ENCODE measurements at regions not wholly inside any gene's neighbourhood (a gene's known extent, or its start where the extent isn't known, plus 50 kb on each side); places are given as distances from the start of the nearest gene placed in this dataset.
A peak's percentile ranks its signal among the peaks of the same experiment; 100 is the strongest.
"Not testable (repeated sequence)": the region's sequence is repeated elsewhere in the genome, so short reads cannot be mapped to it uniquely, and the experiment has no call there.

DNA sequence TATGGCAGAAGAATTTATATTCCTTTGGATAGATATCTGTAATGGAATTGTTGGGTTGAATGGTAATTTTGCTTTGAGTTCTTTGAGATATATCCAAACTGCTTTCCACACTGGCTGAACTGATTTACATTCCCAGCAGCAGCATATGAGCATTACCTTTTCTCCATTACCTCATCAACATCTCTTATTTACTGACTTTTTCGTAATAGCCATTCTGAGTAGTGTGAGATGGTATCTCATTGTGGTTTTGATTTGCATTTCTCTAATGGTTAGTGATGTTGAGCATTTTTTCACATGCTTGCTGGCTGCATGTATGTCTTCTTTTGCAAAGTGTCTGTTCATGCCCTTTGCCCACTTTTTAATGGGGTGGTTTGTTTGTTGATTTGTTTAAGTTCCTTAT lies 404.5 kb downstream of the SUCLG1 start:
- H3K27ac Mint-ChIP-seq (ENCODE audit: low read depth); H3K36me3 Mint-ChIP-seq (ENCODE audit: insufficient read depth); ATAC-seq (replicated peaks; ENCODE audit: extremely low read depth, poor library complexity, severe bottlenecking); H3K4me3 Mint-ChIP-seq; H3K9me3 Mint-ChIP-seq; H3K27me3 Mint-ChIP-seq; H3K4me1 Mint-ChIP-seq; DNase-seq (ENCODE audit: low spot score in 2 of 2): not testable (repeated sequence)

DNA sequence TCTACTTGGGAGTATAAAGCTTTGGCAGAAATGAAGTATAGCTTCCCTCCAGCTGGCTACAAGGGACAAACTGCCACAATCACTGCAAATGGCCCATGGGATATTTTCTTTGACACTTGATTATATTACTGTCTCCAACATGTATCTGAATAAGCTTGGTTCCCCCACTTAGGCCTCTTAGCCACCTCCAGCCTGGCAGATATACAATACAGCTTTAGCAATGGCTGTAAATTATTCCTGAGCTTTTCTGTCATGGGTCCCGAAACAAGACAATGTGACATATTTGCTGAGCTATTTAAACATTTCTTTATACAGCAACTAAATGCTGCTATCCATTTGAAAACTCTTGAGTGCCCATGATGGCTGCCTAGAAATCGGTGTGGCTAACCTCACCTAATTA lies 406.2 kb downstream of the SUCLG1 start:
- DNase-seq (ENCODE audit: low spot score in 2 of 2) (no peak), ATAC-seq (replicated peaks; ENCODE audit: extremely low read depth, poor library complexity, severe bottlenecking) (no peak)
- Mint-ChIP-seq H3K27me3 (no peaks in the 10 kb centered on the region), H3K36me3 (ENCODE audit: insufficient read depth) (no peaks in the 10 kb centered on the region), H3K4me3 (no peak overlapping the region), H3K9me3 (no peaks in the 10 kb centered on the region), H3K4me1 (no peaks in the 10 kb centered on the region), H3K27ac (ENCODE audit: low read depth) (no peak overlapping the region)

DNA sequence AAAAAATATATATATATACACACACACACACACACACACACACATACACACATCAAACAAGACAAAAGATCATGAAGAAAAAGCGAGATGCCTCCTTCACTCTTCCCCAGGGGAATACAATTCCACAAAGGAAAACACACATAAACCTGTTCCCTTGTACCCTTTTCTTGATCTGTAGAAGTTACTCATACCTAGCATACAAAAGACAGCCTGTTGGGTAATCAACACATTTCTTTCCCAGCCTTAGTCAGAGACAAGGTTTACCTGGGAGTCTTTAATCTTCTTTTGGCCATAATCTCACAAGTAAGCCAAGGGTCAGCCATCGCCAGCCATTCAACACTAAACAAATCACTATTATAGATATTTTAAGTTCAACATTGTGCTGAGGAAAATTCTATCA lies 407.0 kb downstream of the SUCLG1 start:
- no peak overlapping the region for H3K27ac Mint-ChIP-seq (ENCODE audit: low read depth)
- peaks cover under 1% of the 10 kb centered on the region for H3K27me3 Mint-ChIP-seq
- DNase-seq (ENCODE audit: low spot score in 2 of 2): no peak
- ATAC-seq (replicated peaks; ENCODE audit: extremely low read depth, poor library complexity, severe bottlenecking): no peak
- H3K36me3 Mint-ChIP-seq (ENCODE audit: insufficient read depth): no peaks in the 10 kb centered on the region
- H3K9me3 Mint-ChIP-seq: no peaks in the 10 kb centered on the region
- H3K4me3 Mint-ChIP-seq: no peak overlapping the region
- H3K4me1 Mint-ChIP-seq: no peaks in the 10 kb centered on the region

DNA sequence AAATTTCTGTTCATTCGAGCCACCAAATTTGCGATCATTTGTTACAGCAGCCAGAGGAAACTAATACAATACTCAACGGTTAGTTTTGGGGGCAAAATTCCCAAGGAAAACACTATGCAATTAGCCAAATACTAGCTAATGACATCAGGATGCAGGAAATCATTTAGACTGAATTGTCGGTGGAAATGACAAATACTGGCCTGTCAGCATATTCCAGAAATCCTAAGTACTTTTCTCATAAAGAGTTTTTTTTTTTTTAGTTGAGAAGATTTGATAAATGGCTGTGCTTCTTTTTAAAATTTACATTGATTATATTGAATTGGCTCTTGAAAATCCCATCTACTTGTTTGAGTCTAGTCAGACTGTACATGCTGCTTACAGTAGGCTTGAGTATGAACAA lies 410.1 kb downstream of the SUCLG1 start:
- H3K27me3 Mint-ChIP-seq: peaks cover 19% of the 10 kb centered on the region
- DNase-seq (ENCODE audit: low spot score in 2 of 2) (no peak), ATAC-seq (replicated peaks; ENCODE audit: extremely low read depth, poor library complexity, severe bottlenecking) (no peak)
- no peaks in the 10 kb centered on the region for H3K9me3 Mint-ChIP-seq
- H3K36me3 Mint-ChIP-seq (ENCODE audit: insufficient read depth): no peaks in the 10 kb centered on the region
- no peaks in the 10 kb centered on the region for H3K4me1 Mint-ChIP-seq
- H3K4me3 Mint-ChIP-seq: no peak overlapping the region
- H3K27ac Mint-ChIP-seq (ENCODE audit: low read depth): no peak overlapping the region

DNA sequence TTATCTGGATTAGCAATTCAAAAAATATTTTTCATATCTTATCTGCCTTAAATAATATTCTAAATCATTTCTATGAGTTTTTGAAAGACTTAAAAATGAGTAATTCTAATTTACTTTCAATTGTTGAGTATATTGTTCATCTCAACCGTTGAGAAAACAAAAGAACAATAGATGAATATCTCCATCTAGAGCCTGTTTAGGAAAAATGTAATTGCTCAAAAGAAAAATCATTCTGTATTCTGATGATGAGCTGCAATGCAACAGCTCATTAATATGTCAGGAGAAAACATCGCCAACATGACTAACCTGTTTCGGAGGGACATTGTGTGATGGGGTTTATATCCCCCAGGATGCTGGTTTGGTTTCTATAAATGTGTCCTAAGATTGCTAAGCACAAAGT lies 417.6 kb downstream of the SUCLG1 start:
- Mint-ChIP-seq H3K27ac (ENCODE audit: low read depth) (no peak overlapping the region), H3K4me1 (no peaks in the 10 kb centered on the region)

DNA sequence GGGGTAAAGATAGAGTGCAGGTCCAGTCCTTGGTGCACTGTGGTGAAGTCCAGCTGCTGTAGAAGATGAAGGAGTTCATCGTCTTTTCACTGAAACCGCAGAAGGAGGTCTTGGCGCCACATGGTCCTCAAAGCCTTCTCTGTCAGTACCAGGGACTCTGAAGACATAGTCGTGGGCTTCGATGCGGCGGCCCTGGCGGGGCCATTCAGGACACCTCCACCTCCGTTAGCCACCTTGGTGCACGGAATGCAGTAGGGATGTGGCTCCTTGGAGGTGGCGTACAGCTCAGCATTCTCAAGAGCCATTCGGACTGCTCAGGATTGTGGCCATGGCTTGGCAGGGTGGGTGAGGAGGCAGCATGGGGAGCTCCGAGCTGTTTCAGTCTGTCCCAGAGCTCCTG lies 418.8 kb downstream of the SUCLG1 start:
- Mint-ChIP-seq H3K9me3 (no peaks in the 10 kb centered on the region), H3K4me1 (no peaks in the 10 kb centered on the region), H3K36me3 (ENCODE audit: insufficient read depth) (no peaks in the 10 kb centered on the region), H3K4me3 (no peak overlapping the region), H3K27me3 (peaks cover 25% of the 10 kb centered on the region), H3K27ac (ENCODE audit: low read depth) (no peak overlapping the region)
- ATAC-seq (replicated peaks; ENCODE audit: extremely low read depth, poor library complexity, severe bottlenecking): no peak
- DNase-seq (ENCODE audit: low spot score in 2 of 2): no peak

More for the DNA sequence above, 417.6 kb downstream of the SUCLG1 start:
- Mint-ChIP-seq H3K27me3 (peaks cover 29% of the 10 kb centered on the region), H3K9me3 (no peaks in the 10 kb centered on the region), H3K36me3 (ENCODE audit: insufficient read depth) (no peaks in the 10 kb centered on the region), H3K4me3 (no peak overlapping the region)
- no peak for DNase-seq (ENCODE audit: low spot score in 2 of 2)
- ATAC-seq (replicated peaks; ENCODE audit: extremely low read depth, poor library complexity, severe bottlenecking): no peak

DNA sequence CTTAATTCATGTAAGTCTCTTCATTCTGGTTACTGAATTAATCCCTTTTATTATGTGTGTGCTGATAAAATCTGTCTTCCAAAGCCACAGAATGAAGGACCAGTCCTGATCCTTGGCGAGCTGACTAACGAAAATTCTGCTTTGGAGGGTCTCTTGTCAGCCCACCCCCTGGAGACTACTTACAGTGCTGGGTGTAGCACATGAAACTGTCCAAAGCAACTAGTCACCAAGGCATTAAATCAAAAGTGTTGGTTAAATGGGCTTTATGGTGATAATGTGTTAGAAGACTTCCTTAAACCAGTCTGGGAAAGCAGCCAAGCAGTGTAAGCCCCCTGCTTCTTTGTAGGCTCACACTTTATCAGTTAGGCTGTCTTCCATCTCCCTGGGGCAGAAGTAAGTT lies 420.2 kb downstream of the SUCLG1 start:
- peaks cover 3% of the 10 kb centered on the region for H3K4me1 Mint-ChIP-seq
- DNase-seq (ENCODE audit: low spot score in 2 of 2): no peak
- no peak overlapping the region for H3K4me3 Mint-ChIP-seq
- H3K9me3 Mint-ChIP-seq: no peaks in the 10 kb centered on the region
- no peaks in the 10 kb centered on the region for H3K36me3 Mint-ChIP-seq (ENCODE audit: insufficient read depth)
- H3K27ac Mint-ChIP-seq (ENCODE audit: low read depth): no peak overlapping the region
- no peak for ATAC-seq (replicated peaks; ENCODE audit: extremely low read depth, poor library complexity, severe bottlenecking)
- peaks cover 15% of the 10 kb centered on the region for H3K27me3 Mint-ChIP-seq

DNA sequence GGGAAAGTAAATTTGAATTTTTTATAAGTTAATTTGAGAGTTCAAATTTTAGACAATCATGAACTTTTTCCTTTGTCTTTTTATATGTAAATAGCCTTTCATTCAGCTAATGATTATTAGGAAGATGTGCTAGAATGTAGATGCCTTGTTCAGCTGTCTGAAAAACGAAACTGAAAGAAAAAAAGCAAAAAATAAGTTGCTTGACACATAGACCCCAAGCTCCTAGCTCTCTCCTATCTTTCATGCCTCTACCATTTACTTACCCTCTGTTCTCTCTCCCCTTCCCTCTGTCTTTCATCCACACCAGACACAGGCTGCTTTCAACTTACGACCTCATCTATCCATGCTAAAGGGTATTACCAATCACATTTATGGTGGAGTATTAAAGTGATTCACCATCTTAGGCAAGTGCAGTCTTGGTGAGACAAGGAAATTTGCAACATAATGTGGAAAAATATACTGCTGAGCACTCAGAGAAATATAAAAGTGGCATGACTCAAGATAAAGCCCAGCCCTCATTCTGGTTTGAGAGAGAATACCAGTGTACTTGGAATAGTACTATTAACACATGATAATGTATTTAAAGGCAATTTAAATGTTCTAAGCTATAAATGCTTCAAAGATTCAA lies 425.6 kb downstream of the SUCLG1 start:
- Mint-ChIP-seq H3K36me3 (ENCODE audit: insufficient read depth) (no peaks in the 10 kb centered on the region), H3K27ac (ENCODE audit: low read depth) (peak overlapping the region; percentile 1), H3K27me3 (no peaks in the 10 kb centered on the region), H3K4me1 (peaks cover 10% of the 10 kb centered on the region), H3K4me3 (peak overlapping the region; percentile 41), H3K9me3 (no peaks in the 10 kb centered on the region)
- no peak for DNase-seq (ENCODE audit: low spot score in 2 of 2)
- no peak for ATAC-seq (replicated peaks; ENCODE audit: extremely low read depth, poor library complexity, severe bottlenecking)

DNA sequence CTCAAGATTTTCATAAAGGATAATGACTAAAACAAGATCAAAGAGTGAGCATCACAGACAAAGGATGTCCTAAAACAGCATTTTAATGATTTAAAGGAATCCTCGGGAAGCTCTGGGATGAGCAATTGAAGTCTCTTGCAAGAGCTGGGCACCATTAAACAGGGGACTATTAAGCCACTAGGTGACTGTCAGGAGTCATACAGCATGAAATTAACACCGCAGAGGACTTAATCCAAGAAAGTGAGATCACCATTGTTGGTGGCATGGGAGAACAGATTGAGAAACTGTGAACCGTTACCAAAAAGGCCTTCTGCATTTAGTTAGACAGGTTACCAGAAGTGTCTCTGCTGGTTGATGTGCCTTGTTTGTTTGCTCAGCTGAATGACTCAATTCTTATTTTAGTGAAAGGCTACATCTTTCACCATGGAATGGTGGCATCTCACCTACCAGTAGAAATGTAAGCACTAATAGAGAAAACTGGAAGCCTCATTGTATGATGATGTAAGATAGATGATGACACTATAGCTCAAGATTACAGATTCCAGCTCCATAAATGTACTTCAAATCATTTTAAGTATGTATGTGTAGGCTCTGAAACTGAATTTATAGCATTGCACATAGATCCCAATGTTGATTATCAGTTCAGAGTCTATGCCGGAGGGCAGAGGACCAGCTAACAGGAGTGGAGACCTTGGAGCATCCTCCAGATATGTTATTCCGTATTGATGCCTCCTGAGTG lies 427.6 kb downstream of the SUCLG1 start:
- DNase-seq (ENCODE audit: low spot score in 2 of 2): no peak
- ATAC-seq (replicated peaks; ENCODE audit: extremely low read depth, poor library complexity, severe bottlenecking): no peak
- Mint-ChIP-seq H3K27me3 (no peaks in the 10 kb centered on the region), H3K27ac (ENCODE audit: low read depth) (no peak overlapping the region), H3K4me1 (peaks cover 10% of the 10 kb centered on the region), H3K4me3 (no peak overlapping the region), H3K9me3 (no peaks in the 10 kb centered on the region), H3K36me3 (ENCODE audit: insufficient read depth) (no peaks in the 10 kb centered on the region)

DNA sequence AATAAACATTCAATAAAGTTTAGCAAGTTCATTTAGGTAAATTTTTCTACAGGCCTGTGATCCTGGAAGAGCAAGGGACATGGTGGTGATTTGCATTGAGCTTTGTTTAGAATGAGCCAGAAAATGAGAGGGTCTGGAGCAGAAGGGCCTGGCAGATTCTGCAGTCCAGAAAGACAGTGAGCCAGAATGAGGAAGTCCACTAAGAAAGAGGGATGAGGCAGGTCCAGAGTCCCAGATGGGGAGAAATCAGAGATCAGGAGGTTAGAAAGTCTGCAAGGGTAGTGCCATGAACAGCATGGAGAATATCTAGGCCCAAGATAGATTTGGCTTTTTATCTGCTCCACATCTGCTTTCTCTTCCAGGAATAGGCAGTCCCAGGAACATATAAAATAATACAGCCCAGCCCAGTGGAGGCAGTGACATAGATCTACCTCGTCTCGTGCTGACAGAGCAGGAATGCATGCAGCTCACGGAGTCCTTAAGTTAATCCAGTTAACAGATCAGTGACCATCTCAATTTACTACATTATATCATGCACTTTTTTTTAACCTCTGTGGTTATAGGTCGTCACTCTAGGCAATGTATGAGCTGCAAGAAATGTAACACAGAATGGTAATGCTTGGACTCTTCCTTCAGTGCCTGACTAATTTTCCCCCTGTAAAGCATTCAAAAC lies 429.0 kb downstream of the SUCLG1 start:
- Mint-ChIP-seq H3K36me3 (ENCODE audit: insufficient read depth) (no peaks in the 10 kb centered on the region), H3K4me1 (peaks cover 10% of the 10 kb centered on the region), H3K27me3 (no peaks in the 10 kb centered on the region), H3K9me3 (no peaks in the 10 kb centered on the region), H3K27ac (ENCODE audit: low read depth) (no peak overlapping the region), H3K4me3 (no peak overlapping the region)
- ATAC-seq (replicated peaks; ENCODE audit: extremely low read depth, poor library complexity, severe bottlenecking) (no peak), DNase-seq (ENCODE audit: low spot score in 2 of 2) (no peak)

DNA sequence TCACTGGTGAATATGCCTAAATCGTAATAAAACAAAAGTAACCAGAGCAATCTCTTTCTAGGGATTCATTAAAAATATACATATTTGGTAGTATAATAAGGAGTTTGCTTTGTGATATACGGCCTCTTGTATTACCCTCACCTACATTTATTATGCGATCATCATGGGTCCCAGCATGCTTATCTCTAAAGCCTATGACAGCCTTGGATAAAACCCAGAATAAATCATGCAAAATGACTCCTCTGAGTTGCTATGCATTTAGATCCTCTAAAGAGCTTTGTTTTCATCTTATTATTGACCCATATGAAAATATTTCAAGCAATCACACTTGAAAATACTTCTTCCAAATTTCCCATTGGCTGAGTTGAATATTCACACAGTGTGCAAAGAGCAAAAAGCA lies 432.3 kb downstream of the SUCLG1 start:
- Mint-ChIP-seq H3K27me3 (peaks cover 11% of the 10 kb centered on the region), H3K36me3 (ENCODE audit: insufficient read depth) (no peaks in the 10 kb centered on the region), H3K27ac (ENCODE audit: low read depth) (no peak overlapping the region), H3K4me1 (no peaks in the 10 kb centered on the region), H3K9me3 (no peaks in the 10 kb centered on the region), H3K4me3 (no peak overlapping the region)
- no peak for ATAC-seq (replicated peaks; ENCODE audit: extremely low read depth, poor library complexity, severe bottlenecking)
- DNase-seq (ENCODE audit: low spot score in 2 of 2): no peak

DNA sequence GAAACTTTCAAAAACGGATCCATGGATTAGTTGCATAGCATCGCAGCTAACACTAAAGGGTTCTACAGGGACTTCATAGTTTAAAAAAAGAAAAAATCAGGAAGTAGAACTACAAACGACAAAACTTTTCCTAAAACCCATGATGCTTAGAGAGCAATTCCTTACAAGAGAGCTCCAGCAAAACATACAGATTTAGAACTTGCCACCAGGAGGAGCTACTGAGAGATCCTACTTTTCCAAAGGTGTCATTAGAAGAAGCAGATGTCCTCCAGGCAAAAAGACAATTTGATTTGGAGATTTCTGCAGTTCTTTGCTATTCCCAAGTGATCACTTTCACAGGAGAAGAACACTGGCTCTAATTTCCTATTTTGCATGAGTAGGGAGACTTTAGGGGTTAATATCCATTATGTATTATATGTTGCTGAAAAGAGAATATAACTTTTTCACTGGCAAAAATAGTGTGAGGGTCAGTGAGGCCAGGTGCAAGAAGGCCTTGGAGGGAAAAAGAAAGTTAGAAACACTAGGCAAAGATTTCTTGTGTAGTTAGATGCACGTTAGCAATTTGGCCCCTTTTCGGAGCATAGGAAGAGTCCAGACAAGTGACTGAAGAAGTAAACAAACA lies 436.2 kb downstream of the SUCLG1 start:
- Mint-ChIP-seq H3K9me3 (no peaks in the 10 kb centered on the region), H3K4me1 (no peaks in the 10 kb centered on the region)
- no peak for DNase-seq (ENCODE audit: low spot score in 2 of 2)

DNA sequence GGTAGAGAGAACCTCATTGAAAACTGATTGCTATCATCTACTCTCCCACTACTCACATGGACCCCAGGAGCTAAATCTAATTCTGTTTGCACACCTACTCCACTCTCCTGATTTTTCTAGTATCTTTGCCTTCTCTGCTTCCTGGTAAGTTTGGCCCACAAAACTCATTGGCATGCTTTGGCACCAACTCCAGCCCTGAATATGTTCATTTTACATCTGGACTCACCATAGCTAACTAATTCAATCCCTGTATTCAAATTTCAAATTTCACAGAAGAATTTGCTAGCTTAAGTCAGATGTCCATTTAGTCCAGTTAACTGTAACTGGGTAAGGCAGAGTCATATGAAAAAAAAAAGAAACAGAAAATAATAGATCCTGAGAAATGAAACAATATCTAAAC lies 442.1 kb downstream of the SUCLG1 start:
- no peaks in the 10 kb centered on the region for H3K27me3 Mint-ChIP-seq
- H3K36me3 Mint-ChIP-seq (ENCODE audit: insufficient read depth): no peaks in the 10 kb centered on the region
- H3K4me1 Mint-ChIP-seq: no peaks in the 10 kb centered on the region
- no peak overlapping the region for H3K27ac Mint-ChIP-seq (ENCODE audit: low read depth)
- no peak for DNase-seq (ENCODE audit: low spot score in 2 of 2)
- no peak for ATAC-seq (replicated peaks; ENCODE audit: extremely low read depth, poor library complexity, severe bottlenecking)
- no peak overlapping the region for H3K4me3 Mint-ChIP-seq
- no peaks in the 10 kb centered on the region for H3K9me3 Mint-ChIP-seq

More for the DNA sequence above, 436.2 kb downstream of the SUCLG1 start:
- Mint-ChIP-seq H3K27me3 (peaks cover 11% of the 10 kb centered on the region), H3K4me3 (no peak overlapping the region), H3K36me3 (ENCODE audit: insufficient read depth) (no peaks in the 10 kb centered on the region), H3K27ac (ENCODE audit: low read depth) (no peak overlapping the region)
- no peak for ATAC-seq (replicated peaks; ENCODE audit: extremely low read depth, poor library complexity, severe bottlenecking)

Measured in central memory CD8-positive, alpha-beta T cell (primary cell).